ENCODE measurements at regions not wholly inside any gene's neighbourhood (a gene's known extent, or its start where the extent isn't known, plus 50 kb on each side); places are given as distances from the start of the nearest gene placed in this dataset.

GRCh38 chr2:64786343-64787018 lies 132.8 kb upstream of the SERTAD2 start:
- intact Hi-C loops (cut with DNase I) = no loop called here
- ATAC-seq (ENCODE audit: poor library complexity) (no peak), DNase-seq (no peak)

- intact Hi-C loops (cut with DNase I) = no loop called here
- DNase-seq (no peak), ATAC-seq (ENCODE audit: poor library complexity) (no peak)
Observed at GRCh38 chr2:64787019-64787365, 133.3 kb upstream of the SERTAD2 start.

- intact Hi-C loops (cut with DNase I) = no loop called here
Observed at GRCh38 chr2:64787698-64788097, 134.0 kb upstream of the SERTAD2 start.

GRCh38 chr2:64789466-64790320 lies 136.0 kb upstream of the SERTAD2 start:
- DNase-seq (no peak), ATAC-seq (ENCODE audit: poor library complexity) (no peak)
- intact Hi-C loops (cut with DNase I) = no loop called here

More at GRCh38 chr2:64787698-64788097, 134.0 kb upstream of the SERTAD2 start:
- DNase-seq = no peak
- ATAC-seq (ENCODE audit: poor library complexity) = no peak

GRCh38 chr2:64792300-64792699 lies 138.6 kb upstream of the SERTAD2 start:
- DNase-seq (no peak), ATAC-seq (ENCODE audit: poor library complexity) (no peak)
- intact Hi-C loops (cut with DNase I) = no loop called here

- intact Hi-C loops (cut with DNase I) = no loop called here
- DNase-seq (no peak), ATAC-seq (ENCODE audit: poor library complexity) (no peak)
Observed at GRCh38 chr2:64792995-64793639, 139.4 kb upstream of the SERTAD2 start.

GRCh38 chr2:64793701-64794100 lies 140.0 kb upstream of the SERTAD2 start:
- ATAC-seq (ENCODE audit: poor library complexity) = no peak
- intact Hi-C loops (cut with DNase I) = no loop called here

GRCh38 chr2:64794426-64794995 lies 140.8 kb upstream of the SERTAD2 start:
- intact Hi-C loops (cut with DNase I) = no loop called here
- ATAC-seq (ENCODE audit: poor library complexity) (no peak), DNase-seq (no peak)

More at GRCh38 chr2:64793701-64794100, 140.0 kb upstream of the SERTAD2 start:
- no peak for DNase-seq

- no peak for ATAC-seq (ENCODE audit: poor library complexity)
- intact Hi-C loops (cut with DNase I) = no loop called here
- no peak for DNase-seq
Observed at GRCh38 chr2:64795024-64795592, 141.4 kb upstream of the SERTAD2 start.

- intact Hi-C loops (cut with DNase I) = no loop called here
- ATAC-seq (ENCODE audit: poor library complexity) = no peak
- no peak for DNase-seq
Observed at GRCh38 chr2:64796926-64797325, 143.2 kb upstream of the SERTAD2 start.

- DNase-seq (no peak), ATAC-seq (ENCODE audit: poor library complexity) (no peak)
- intact Hi-C loops (cut with DNase I) = no loop called here
Observed at GRCh38 chr2:64797881-64798575, 144.3 kb upstream of the SERTAD2 start.

GRCh38 chr2:64799592-64800252 lies 146.0 kb upstream of the SERTAD2 start:
- intact Hi-C loops (cut with DNase I) = no loop called here
- ATAC-seq (ENCODE audit: poor library complexity) (no peak), DNase-seq (no peak)

- no peak for DNase-seq
- no peak for ATAC-seq (ENCODE audit: poor library complexity)
- intact Hi-C loops (cut with DNase I) = no loop called here
Observed at GRCh38 chr2:64803776-64804175, 150.1 kb upstream of the SERTAD2 start.

- ATAC-seq (ENCODE audit: poor library complexity) (no peak), DNase-seq (no peak)
- intact Hi-C loops (cut with DNase I) = no loop called here
Observed at GRCh38 chr2:64804651-64805050, 150.9 kb upstream of the SERTAD2 start.

- intact Hi-C loops (cut with DNase I) = no loop called here
- DNase-seq = no peak
- no peak for ATAC-seq (ENCODE audit: poor library complexity)
Observed at GRCh38 chr2:64807417-64807816, 153.7 kb upstream of the SERTAD2 start.

- intact Hi-C loops (cut with DNase I) = no loop called here
- DNase-seq = no peak
- ATAC-seq (ENCODE audit: poor library complexity) = no peak
Observed at GRCh38 chr2:64808092-64808491, 154.4 kb upstream of the SERTAD2 start.

- DNase-seq (no peak), ATAC-seq (ENCODE audit: poor library complexity) (no peak)
- intact Hi-C loops (cut with DNase I) = no loop called here
Observed at GRCh38 chr2:64808754-64809153, 155.0 kb upstream of the SERTAD2 start.

- ATAC-seq (ENCODE audit: poor library complexity) (no peak), DNase-seq (no peak)
- intact Hi-C loops (cut with DNase I) = no loop called here
Observed at GRCh38 chr2:64809216-64809615, 155.5 kb upstream of the SERTAD2 start.

Data from Right ventricle myocardium superior (tissue), 1 donor.